ENCODE measurements at regions not wholly inside any gene's neighbourhood (a gene's known extent, or its start where the extent isn't known, plus 50 kb on each side); places are given as distances from the start of the nearest gene placed in this dataset.
"Not testable (repeated sequence)": the region's sequence is repeated elsewhere in the genome, so short reads cannot be mapped to it uniquely, and the experiment has no call there.

DNA sequence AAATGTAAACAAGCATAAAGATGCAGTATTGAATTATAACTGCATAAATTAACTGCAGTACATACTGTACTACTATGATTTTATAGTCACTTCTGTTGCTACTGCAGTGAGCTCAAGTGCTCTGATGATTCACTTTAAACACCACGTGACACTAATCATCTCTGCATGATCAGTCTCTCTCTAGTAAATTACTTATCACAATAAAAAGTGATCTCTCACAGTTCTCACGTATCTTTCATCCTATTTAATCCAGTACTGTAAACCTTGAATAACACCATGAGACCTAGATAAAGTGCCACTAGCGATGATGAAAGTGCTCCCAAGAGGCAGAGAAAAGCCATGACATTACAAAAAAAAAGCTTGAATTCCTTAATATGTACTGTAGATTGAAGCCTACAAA is 1242.0 kb downstream of the AMY1C start:
- DNase-seq = no peak

DNA sequence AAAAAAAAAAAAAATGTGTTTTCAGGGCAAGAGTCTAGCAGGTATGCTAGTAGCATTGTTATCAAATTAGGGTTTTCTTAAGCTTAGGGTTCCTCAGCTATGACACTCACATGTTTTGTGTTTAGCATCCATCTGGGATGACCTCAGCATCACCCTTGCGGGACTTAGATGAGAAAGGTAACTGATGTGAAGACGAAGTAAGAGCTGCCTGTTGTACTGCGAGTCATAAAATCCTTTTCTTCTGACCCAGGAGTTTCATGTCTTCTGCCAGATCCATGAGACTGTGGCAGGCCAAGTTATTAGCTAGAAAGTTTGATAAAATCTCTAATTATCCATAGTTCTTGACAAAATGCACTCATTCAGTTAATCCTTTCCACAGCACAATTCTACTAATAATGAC is 1251.1 kb downstream of the AMY1C start:
- DNase-seq = no peak

DNA sequence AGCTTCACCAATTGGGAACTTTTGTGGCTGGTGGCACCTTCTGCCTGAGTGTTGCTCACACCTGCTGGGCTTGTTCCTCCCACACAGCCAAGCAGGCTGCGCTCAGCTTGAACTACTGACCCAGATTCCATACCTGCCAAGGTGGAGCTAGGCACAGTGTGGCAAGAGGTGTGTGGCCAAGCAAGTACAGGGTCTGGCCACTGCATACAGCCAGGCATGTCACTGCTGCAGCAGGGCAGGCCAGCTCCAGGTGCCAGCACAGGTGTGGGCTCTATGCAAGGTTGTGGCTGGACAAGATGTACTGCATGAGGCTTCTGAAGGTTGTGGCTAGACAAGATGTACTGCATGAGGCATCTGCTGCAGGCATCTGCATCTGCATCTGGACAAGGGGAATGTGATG is 1254.8 kb downstream of the AMY1C start:
- no peak for DNase-seq

DNA sequence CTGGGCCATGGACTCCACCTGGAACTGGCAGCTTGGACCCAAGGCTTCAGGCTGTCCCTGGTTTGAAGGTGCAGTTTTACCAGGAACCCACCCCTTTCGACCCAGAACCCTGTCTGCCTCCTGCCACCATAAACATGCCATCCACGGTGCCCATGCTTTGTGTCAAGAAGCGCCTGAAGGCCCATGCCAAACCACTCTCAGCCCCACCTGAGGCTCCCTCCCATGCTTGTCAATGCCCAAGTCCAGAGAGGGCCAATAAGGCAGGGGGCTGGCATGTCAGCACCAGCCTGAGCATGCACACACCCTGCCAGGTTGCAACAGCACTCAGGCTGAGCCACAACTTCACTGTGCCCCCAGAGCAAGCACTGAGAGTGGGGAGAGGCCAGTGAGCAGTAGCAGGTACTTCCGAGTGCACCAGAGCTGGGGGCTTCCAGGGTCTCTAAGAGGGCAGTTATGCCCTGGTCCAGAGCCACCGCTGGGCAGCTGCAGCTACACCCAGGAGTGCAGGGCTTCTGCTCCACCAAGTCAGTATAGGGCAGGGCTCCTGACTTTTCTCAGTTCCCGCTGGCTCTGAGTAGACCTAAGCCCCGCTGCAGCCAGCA is 1256.0 kb downstream of the AMY1C start:
- DNase-seq = no peak

DNA sequence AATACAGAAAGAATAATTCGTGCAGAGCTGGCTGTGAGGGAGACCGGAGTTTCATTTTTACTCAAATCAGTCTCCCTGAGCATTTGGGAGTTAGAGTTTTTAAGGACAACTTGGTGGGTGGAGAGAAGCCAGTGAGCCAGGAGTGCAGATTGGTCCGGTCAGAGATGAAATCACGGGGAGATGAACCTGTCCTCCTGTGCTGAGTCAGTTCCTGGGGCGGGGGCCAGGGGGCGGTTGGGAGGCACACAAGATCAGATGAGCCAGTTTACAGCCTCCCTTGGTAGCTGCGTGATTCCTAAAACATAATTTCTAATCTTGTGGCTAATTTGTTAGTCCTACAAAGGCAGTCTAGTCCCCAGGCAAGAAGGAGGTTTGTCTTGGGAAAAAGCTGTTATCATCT is 1267.9 kb downstream of the AMY1C start:
- no peak for DNase-seq

DNA sequence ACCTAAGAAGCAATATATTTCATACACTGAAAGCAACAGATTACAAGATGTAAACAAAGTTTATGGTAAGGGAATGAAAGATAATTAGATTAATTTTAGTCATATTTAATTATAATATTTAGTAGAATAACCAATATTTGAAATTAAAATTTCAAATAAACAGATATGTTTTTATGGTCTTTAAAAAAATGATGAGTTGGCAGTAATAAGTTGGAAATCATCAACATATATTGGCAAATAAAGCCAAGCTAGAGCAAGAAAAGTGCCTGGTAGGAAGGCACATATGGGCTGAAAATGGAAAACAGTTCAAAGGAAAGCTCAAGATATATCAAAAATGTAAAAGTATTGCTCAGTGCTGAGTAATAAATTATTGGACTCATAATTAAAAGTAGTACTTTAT is 1274.0 kb downstream of the AMY1C start:
- no peak for DNase-seq

GRCh38 chr1:105027838-105028471 is 1278.3 kb downstream of the AMY1C start:
- no peak for DNase-seq

DNA sequence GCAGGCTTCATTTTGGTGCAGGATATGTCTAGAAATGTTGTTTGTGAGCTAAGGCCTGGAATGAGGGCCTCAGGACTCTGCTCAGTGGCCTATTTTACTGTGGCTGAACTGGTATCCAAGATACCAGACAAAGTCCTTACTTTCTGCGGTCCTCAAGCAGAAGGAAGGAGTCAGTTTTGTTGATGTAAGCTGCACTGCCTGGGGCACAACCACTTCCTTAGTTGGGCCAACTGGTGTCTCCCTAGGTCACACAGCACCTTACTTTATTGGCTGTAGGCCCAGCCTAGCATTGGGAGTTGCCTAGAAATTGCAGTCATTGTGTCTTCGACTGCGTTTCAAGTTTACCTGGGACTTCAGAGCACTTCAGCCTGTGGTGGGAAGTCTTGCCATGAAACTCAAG is 1322.7 kb downstream of the AMY1C start:
- DNase-seq = no peak

DNA sequence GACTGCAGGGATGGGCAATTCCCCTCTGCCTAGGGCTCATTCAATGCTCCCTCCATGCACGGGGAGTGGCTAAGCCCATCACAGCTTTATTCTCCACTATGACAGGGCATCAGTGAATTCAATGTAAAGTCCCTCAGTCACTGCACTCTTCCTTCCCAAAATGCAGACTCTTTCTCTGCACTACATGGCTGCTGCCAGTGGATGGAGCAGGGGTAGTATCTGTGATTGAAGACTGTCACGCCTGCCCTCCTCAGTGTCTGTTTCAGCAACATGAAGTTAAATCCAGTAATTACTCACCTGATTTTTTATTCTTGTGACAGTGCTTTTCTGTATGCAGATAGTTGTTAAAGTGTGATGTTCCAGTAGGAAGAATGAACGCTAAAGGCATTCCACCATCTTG is 1323.2 kb downstream of the AMY1C start:
- no peak for DNase-seq

DNA sequence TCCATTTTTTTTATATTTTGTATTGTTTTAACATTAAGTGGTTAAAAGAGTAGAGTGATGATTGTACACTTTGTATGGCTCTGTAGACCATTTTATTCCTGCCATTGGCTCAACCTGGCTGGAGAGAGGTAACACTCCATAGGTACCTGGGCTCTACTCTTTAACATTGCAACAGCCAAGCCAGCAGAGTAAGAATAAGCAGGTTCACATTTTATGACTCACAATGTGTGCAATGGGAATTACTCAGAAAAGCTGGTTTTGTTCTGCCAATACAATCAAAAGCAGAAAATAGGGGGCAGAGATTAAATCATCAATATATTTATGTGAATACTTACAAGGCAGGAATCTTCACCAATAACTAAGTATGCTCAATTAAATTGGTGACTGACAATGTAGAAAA is 1324.0 kb downstream of the AMY1C start:
- no peak for DNase-seq

- DNase-seq = no peak
Observed at GRCh38 chr1:105083611-105084010, 1333.9 kb downstream of the AMY1C start.

DNA sequence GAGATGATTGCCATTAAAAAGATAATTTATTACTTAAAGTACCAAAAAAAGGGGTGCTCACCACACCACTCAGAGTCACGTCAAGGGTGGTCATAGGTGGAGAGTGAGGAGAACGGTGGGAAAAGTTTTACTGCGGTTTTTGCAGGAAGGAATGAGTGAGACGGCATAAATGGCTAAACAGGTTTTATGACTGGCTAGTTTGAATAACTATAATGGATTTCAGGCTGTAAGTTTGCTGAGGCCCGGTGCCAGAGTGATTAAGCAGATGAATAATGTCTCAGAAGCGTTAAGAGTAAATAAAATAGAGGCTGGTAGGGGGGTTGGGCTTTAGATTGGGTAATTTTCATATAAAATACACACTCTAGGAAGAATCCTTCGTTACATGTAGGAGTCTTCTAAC is 1337.8 kb downstream of the AMY1C start:
- no peak for DNase-seq

DNA sequence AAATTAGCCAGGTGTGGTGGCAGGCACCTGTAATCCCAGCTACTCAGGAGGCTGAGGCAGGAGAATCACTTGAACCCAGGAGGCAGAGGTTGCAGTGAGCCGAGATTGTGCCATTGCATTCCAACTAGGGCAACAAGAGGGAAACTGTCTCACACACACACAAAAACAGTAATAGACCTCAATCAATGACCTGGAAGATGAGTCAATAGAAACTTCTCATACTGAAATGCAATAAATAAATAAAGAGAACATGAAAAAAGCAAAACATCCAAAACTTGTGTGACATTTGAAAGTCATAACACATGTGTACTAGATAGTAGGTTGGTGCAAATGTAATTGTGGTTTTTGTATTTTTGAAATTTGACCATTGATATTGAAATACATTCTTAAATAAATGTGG is 1338.5 kb downstream of the AMY1C start:
- no peak for DNase-seq

- not testable (repeated sequence) for DNase-seq
Observed at GRCh38 chr1:105093893-105094292, 1344.2 kb downstream of the AMY1C start.

GRCh38 chr1:105100102-105100501 is 1350.4 kb downstream of the AMY1C start:
- no peak for DNase-seq

GRCh38 chr1:105101261-105101660 is 1351.6 kb downstream of the AMY1C start:
- DNase-seq = no peak

- DNase-seq = no peak
Observed at GRCh38 chr1:105102371-105102770, 1352.7 kb downstream of the AMY1C start.

- no peak for DNase-seq
Observed at GRCh38 chr1:105122041-105122440, 1372.3 kb downstream of the AMY1C start.

GRCh38 chr1:105137543-105138457 is 1388.1 kb downstream of the AMY1C start:
- DNase-seq = no peak

- DNase-seq = no peak
Observed at GRCh38 chr1:105138458-105138893, 1388.8 kb downstream of the AMY1C start.

DNA sequence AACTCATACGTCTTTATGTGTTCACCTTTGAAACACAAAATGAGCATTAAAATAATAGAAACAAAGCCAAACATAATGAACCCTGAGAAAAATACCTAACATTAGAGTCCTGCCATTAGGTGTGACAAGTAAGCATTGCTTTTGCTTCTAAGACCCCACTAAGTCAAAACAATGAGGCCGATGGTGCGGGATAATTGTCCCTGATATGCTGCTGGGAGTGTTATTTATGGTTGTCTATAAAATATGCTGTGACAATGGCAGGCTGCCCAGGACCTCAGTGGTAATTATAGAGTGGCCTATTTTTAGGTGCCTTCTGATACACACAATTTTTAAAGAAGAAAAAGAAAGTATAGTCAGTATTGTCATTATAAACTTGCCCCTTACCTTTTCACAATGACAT is 1423.1 kb downstream of the AMY1C start:
- no peak for DNase-seq

GRCh38 chr1:105180789-105181188 is 1431.1 kb downstream of the AMY1C start:
- no peak for DNase-seq

DNA sequence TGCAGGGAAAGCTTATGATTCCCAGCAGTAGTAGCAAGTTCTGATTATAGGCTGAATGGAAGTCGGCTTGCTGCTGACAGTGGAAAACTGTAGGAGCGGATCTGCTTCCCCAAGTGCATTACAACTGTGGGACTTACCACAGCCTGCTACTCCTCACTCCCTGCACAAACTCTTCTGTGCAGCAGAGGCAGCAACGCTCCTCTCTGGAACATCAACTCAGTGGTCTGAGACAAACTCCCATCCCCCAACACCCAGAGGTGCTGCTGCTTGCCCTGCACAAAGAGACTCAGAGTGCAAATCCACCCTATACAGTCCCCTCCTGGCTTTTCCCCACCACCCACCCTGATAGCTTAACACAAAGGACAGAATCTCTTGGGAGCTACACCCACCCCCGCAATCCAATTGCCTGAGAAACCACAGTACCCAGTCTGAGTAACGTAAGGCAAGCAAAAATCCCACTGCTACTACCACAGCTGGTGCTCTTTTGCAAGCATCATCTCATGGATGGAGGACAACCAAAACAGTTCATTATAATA is 1455.2 kb downstream of the AMY1C start:
- no peak for DNase-seq

GRCh38 chr1:105208581-105208980 is 1458.9 kb downstream of the AMY1C start:
- no peak for DNase-seq
